H1 (cell line): ENCODE measurements at regions not wholly inside any gene's neighbourhood (a gene's known extent, or its start where the extent isn't known, plus 50 kb on each side); places are given as distances from the start of the nearest gene placed in this dataset.

Experiments used
- CTCF ChIA-PET: fragments of 300-600 bp; sonication (Branson Sonifier 250); formaldehyde crosslinking; loops from one replicate; lab custom pipeline; 2021; ENCODE audit not compliant: partially characterized antibody; lab: Charles Lee
- POLR2A ChIA-PET: fragments of 300-600 bp; sonication (Branson Sonifier 250); formaldehyde crosslinking; loops from one replicate; lab custom pipeline; 2021; ENCODE audit warnings: inconsistent platforms; ENCODE audit not compliant: partially characterized antibody; lab: Charles Lee
- DNase-seq, 2 experiments: peaks; one replicate each; pipeline versions ENCODE4 v3.0.0 to v3.0.0-alpha.2; 2010 to 2022; ENCODE audit warnings: low spot score in 2 of 2, low read depth in 1 of 2, mixed read lengths in 1 of 2
- FAIRE-seq: peaks from 2 replicates; lab custom pipeline; 2011; peaks lifted over from hg19 to GRCh38; lab: Jason Lieb, UNC
- H2AFZ ChIP-seq: 2 replicates; pipeline ENCODE4 v1.8.1; 2012; ENCODE audit warnings: low read length, inconsistent platforms
- H2AK5ac ChIP-seq: 2 replicates; pipeline ENCODE4 v1.6.1; 2013; ENCODE audit warnings: low read depth, low read length
- H2BK120ac ChIP-seq: replicated peaks from 2 replicates; pipeline ENCODE3; 2013; ENCODE audit warnings: low read depth, low read length, inconsistent platforms
- H2BK12ac ChIP-seq: 2 replicates; pipeline ENCODE4 v1.6.1; 2013; ENCODE audit warnings: low read depth, low read length
- H2BK15ac ChIP-seq: 2 replicates; pipeline ENCODE4 v1.6.1; 2013; ENCODE audit warnings: low read length
- H2BK20ac ChIP-seq: 2 replicates; pipeline ENCODE4 v1.6.1; 2013; ENCODE audit warnings: low read length
- H2BK5ac ChIP-seq: 2 replicates; pipeline ENCODE4 v1.6.1; 2013; ENCODE audit warnings: low read depth, low read length
- H3K14ac ChIP-seq: 2 replicates; pipeline ENCODE4 v1.6.1; 2013; ENCODE audit warnings: inconsistent platforms; ENCODE audit not compliant: insufficient read length
- H3K18ac ChIP-seq: 2 replicates; pipeline ENCODE4 v1.6.1; 2013; ENCODE audit warnings: low read length; ENCODE audit errors: extremely low read depth
- H3K23ac ChIP-seq: 2 replicates; pipeline ENCODE4 v1.6.1; 2013; ENCODE audit warnings: inconsistent platforms; ENCODE audit not compliant: insufficient read length
- H3K23me2 ChIP-seq: 2 replicates; pipeline ENCODE4 v1.6.1; 2013; ENCODE audit warnings: low read depth, low read length
- H3K27ac ChIP-seq: 2 replicates; pipeline ENCODE4 v1.6.1; 2011; ENCODE audit warnings: low read depth, low read length, inconsistent platforms
- H3K27me3 ChIP-seq, 4 experiments: replicated peaks in 1 of 4; 1 replicate in 1 of 4; 2 replicates in 3 of 4; pipeline versions ENCODE4 v1.6.1 to v1.8.1; 2011 to 2013; ENCODE audit warnings: low read length in 3 of 4, mild to moderate bottlenecking in 3 of 4, inconsistent platforms in 2 of 4, mixed read lengths in 2 of 4, moderate library complexity in 1 of 4; ENCODE audit not compliant: control insufficient read depth in 3 of 4, insufficient read depth in 3 of 4; ENCODE audit errors: extremely low read depth in 1 of 4
- H3K36me3 ChIP-seq, 4 experiments: 2 replicates each; pipeline versions ENCODE4 v1.6.1 to v1.8.1; 2011 to 2013; ENCODE audit warnings: mild to moderate bottlenecking in 4 of 4, low read length in 3 of 4, moderate library complexity in 2 of 4, control low read depth in 1 of 4, inconsistent platforms in 1 of 4; ENCODE audit not compliant: insufficient read depth in 4 of 4, control insufficient read depth in 2 of 4
- H3K4ac ChIP-seq: replicated peaks from 2 replicates; pipeline ENCODE3; 2013; ENCODE audit warnings: low read length, low read depth, mixed read lengths, inconsistent platforms; ENCODE audit not compliant: insufficient read length
- H3K4me1 ChIP-seq, 4 experiments: replicated peaks in 1 of 4; 1 replicate in 1 of 4; 2 replicates in 3 of 4; pipeline versions ENCODE4 v1.6.1 to v1.8.1; 2011 to 2013; ENCODE audit warnings: low read length in 3 of 4, inconsistent platforms in 2 of 4, mixed read lengths in 1 of 4; ENCODE audit not compliant: insufficient read depth in 4 of 4, control insufficient read depth in 3 of 4
- H3K4me2 ChIP-seq, 2 experiments: 2 replicates each; pipeline versions ENCODE4 v1.6.1 to v1.8.1; 2011 to 2013; ENCODE audit warnings: low read depth in 2 of 2, low read length in 2 of 2, control low read depth in 1 of 2, inconsistent platforms in 1 of 2, mild to moderate bottlenecking in 1 of 2; ENCODE audit not compliant: insufficient read depth in 1 of 2
- H3K4me3 ChIP-seq, 4 experiments: fragments of 200-600, 300-600 bp in 1 of 4; sonication (generic), shearing (Covaris generic), sonication (Bioruptor Twin) in 1 of 4; 2 replicates each; pipeline versions ENCODE4 v1.5.1 to v1.8.1; 2011 to 2016; ENCODE audit warnings: low read length in 4 of 4, low read depth in 3 of 4, control low read depth in 2 of 4, inconsistent platforms in 2 of 4, mild to moderate bottlenecking in 2 of 4, mixed read lengths in 1 of 4, moderate library complexity in 1 of 4; ENCODE audit not compliant: insufficient read depth in 2 of 4; ENCODE audit errors: extremely low read depth in 1 of 4
- H3K56ac ChIP-seq: replicated peaks from 2 replicates; pipeline ENCODE3; 2013; ENCODE audit warnings: low read depth, mild to moderate bottlenecking, mixed read lengths, low read length, inconsistent platforms; ENCODE audit not compliant: insufficient read length
- H3K79me1 ChIP-seq: 2 replicates; pipeline ENCODE4 v1.6.1; 2013; ENCODE audit warnings: low read depth, low read length, control low read depth
- H3K79me2 ChIP-seq, 2 experiments: 2 replicates each; pipeline versions ENCODE4 v1.6.1 to v1.8.1; 2012 to 2013; ENCODE audit warnings: low read length in 2 of 2, mild to moderate bottlenecking in 2 of 2, inconsistent platforms in 1 of 2; ENCODE audit not compliant: insufficient read depth in 2 of 2, control insufficient read depth in 1 of 2
- H3K9ac ChIP-seq, 4 experiments: replicated peaks in 1 of 4; 1 replicate in 1 of 4; 2 replicates in 3 of 4; pipeline versions ENCODE4 v1.6.1 to v1.8.1; 2011 to 2013; ENCODE audit warnings: low read depth in 3 of 4, low read length in 3 of 4, control low read depth in 2 of 4, mild to moderate bottlenecking in 2 of 4, moderate library complexity in 2 of 4, inconsistent platforms in 1 of 4; ENCODE audit errors: extremely low read depth in 1 of 4
- H3K9me3 ChIP-seq, 2 experiments: 2 replicates each; pipeline versions ENCODE4 v1.6.1 to v1.8.1; 2012 to 2013; ENCODE audit warnings: mild to moderate bottlenecking in 2 of 2, moderate library complexity in 2 of 2, control low read depth in 1 of 2, inconsistent platforms in 1 of 2, low read depth in 1 of 2, low read length in 1 of 2, mixed read lengths in 1 of 2; ENCODE audit not compliant: insufficient read depth in 2 of 2
- H4K20me1 ChIP-seq, 2 experiments: replicated peaks in 1 of 2; 2 replicates each; pipeline versions ENCODE3 to v1.8.1; 2011 to 2013; ENCODE audit warnings: inconsistent platforms in 2 of 2, low read length in 2 of 2, mild to moderate bottlenecking in 1 of 2; ENCODE audit not compliant: insufficient read depth in 2 of 2, control insufficient read depth in 1 of 2
- H4K5ac ChIP-seq: 2 replicates; pipeline ENCODE4 v1.6.1; 2013; ENCODE audit warnings: low read length, low read depth, mixed read lengths, inconsistent platforms; ENCODE audit not compliant: insufficient read length
- H4K8ac ChIP-seq: 2 replicates; pipeline ENCODE4 v1.8.0; 2013; ENCODE audit warnings: mild to moderate bottlenecking, moderate library complexity, low read length, inconsistent platforms; ENCODE audit not compliant: insufficient read depth; ENCODE audit errors: extremely low read depth
- H4K91ac ChIP-seq: replicated peaks from 2 replicates; pipeline ENCODE3; 2013; ENCODE audit warnings: low read length, mixed read lengths, inconsistent platforms; ENCODE audit not compliant: insufficient read length
- CREB1 ChIP-seq: IDR thresholded peaks from 2 replicates; pipeline ENCODE4 v1.6.1; 2012; ENCODE audit warnings: inconsistent platforms
- WGBS, 2 experiments: shearing (Covaris generic) in 1 of 2; methylation state at CpG; one replicate each; pipeline versions ENCODE4 v1.1.6 to v1.1.7; 2013 to 2015; ENCODE audit warnings: low lambda C conversion rate in 2 of 2, mixed read lengths in 2 of 2, inconsistent platforms in 1 of 2, low coverage in 1 of 2, missing lambda C conversion rate in 1 of 2; ENCODE audit not compliant: insufficient replicate concordance in 2 of 2, insufficient coverage in 1 of 2, insufficient read length in 1 of 2; ENCODE audit errors: extremely low coverage in 1 of 2, missing lambda C conversion rate in 1 of 2; 5-methylcytosine and 5-hydroxymethylcytosine counted together

DNA sequence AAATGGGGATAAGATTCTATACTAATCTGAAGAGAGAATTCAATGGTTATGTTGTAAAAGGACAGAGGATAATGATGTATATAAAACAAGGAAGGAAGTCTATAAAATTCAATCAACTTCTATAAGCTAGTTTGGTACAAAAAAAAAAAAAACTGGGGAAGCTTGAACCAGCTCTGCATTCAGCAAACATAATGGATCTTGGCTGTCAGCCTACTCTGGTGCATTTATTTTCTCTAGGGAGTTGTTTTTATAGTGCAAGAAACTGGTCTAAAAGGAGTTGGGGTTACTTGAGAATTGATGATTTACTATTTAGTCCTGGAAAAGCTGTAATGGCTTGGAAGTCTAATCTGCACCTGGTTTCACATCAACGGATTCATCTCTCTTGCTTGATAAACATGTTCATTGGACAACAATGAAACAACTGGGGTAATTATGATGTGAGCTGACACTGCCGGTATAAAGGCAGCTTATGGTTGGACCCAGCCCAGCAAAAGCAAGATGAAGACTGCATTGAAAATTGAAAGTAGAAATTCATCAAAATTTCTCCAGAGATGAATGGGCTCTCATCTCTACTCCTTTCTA, 199.4 kb upstream of the NRIP1 start:
- H3K9ac ChIP-seq, result no peak overlapping the region
- H2BK5ac ChIP-seq, result no peak overlapping the region
- no peak for DNase-seq
- no peak overlapping the region for H3K18ac ChIP-seq
- H2BK120ac ChIP-seq, result no peak overlapping the region
- no peak overlapping the region for H4K5ac ChIP-seq
- H3K79me1 ChIP-seq, result no peaks in the 10 kb centered on the region
- no peak overlapping the region for H3K56ac ChIP-seq
- H2BK12ac ChIP-seq, result no peak overlapping the region
- ChIA-PET CTCF (no interaction called here), POLR2A (no interaction called here)
- H3K23ac ChIP-seq, result no peak overlapping the region
- FAIRE-seq, result no peak
- H4K8ac ChIP-seq, result no peak overlapping the region
- H3K14ac ChIP-seq, result no peak overlapping the region
- H2BK15ac ChIP-seq, result no peak overlapping the region
- H2BK20ac ChIP-seq, result no peak overlapping the region
- H3K79me2 ChIP-seq, result no peaks in the 10 kb centered on the region
- H3K23me2 ChIP-seq, result no peaks in the 10 kb centered on the region; the same call in 1 of the 2 replicates
- H3K9me3 ChIP-seq, result no peaks in the 10 kb centered on the region
- H3K36me3 ChIP-seq, result no peaks in the 10 kb centered on the region
- H3K27ac ChIP-seq, result no peak overlapping the region
- H4K20me1 ChIP-seq, result no peaks in the 10 kb centered on the region
- H3K4ac ChIP-seq, result no peak overlapping the region
- WGBS, 2 experiments, result 100% methylated on average over 2 of the region's 2 CpGs; no CpG with 5 or more reads in 1 of the 2 experiments
- no peaks in the 10 kb centered on the region for H3K4me1 ChIP-seq
- H2AFZ ChIP-seq, result no peak overlapping the region
- H3K27me3 ChIP-seq, result no peaks in the 10 kb centered on the region
- H4K91ac ChIP-seq, result no peak overlapping the region
- no peak overlapping the region for H3K4me3 ChIP-seq
- no peak overlapping the region for H3K4me2 ChIP-seq
- no peak overlapping the region for H2AK5ac ChIP-seq
- TF ChIP-seq CREB1, result no peak
